Nephron progenitor cell (in vitro differentiated cells): ENCODE measurements at regions not wholly inside any gene's neighbourhood (a gene's known extent, or its start where the extent isn't known, plus 50 kb on each side); places are given as distances from the start of the nearest gene placed in this dataset.
"Not testable (repeated sequence)": the region's sequence is repeated elsewhere in the genome, so short reads cannot be mapped to it uniquely, and the experiment has no call there.

ENCODE experiments used
- DNase-seq: peaks from one replicate; pipeline ENCODE4 v3.0.0; 2021
- H3K27ac Mint-ChIP-seq: 2 replicates; pipeline ENCODE4 v1.8.0; 2021; ENCODE audit warnings: mild to moderate bottlenecking, moderate library complexity, mixed read lengths
- H3K27me3 Mint-ChIP-seq: 2 replicates; pipeline ENCODE4 v1.8.0; 2021; ENCODE audit warnings: mild to moderate bottlenecking, low read depth, mixed read lengths; ENCODE audit not compliant: poor library complexity
- H3K36me3 Mint-ChIP-seq: 2 replicates; pipeline ENCODE4 v1.8.0; 2021; ENCODE audit warnings: low read depth, mixed read lengths
- H3K4me1 Mint-ChIP-seq: 2 replicates; pipeline ENCODE4 v1.8.0; 2021; ENCODE audit warnings: mixed read lengths
- H3K4me3 Mint-ChIP-seq: 2 replicates; pipeline ENCODE4 v1.8.0; 2021; ENCODE audit warnings: mild to moderate bottlenecking, moderate library complexity, mixed read lengths
- H3K9me3 Mint-ChIP-seq: 2 replicates; pipeline ENCODE4 v1.8.0; 2021; ENCODE audit warnings: mild to moderate bottlenecking, moderate library complexity, mixed read lengths
- CTCF ChIP-seq: fragments of 200-600 bp; sonication (generic); IDR thresholded peaks from 2 replicates; pipeline ENCODE4 v1.5.0; 2021; ENCODE audit warnings: antibody characterized with exemption

DNA sequence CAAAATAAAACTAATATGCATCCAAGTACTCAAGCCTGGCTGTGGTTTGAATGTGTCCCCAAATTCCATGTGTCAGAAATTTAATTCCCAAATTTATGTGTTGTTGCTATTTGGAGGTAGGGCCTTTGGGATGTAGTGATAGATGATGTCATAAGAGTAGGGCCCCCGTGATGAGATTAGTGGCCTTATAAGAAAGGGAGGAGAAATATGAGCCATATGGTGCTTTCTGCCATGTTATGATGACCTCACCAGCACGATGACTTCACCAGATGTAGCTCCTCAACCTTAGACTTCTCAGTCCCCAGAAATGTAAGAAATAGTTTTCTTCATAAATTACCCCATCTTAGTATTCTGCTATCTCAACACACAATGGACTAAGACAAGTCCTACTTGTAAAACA lies 2264.0 kb downstream of the ARAP2 start:
- Mint-ChIP-seq H3K9me3 (no peaks in the 10 kb centered on the region), H3K27ac (no peak overlapping the region), H3K4me3 (no peak overlapping the region), H3K27me3 (no peaks in the 10 kb centered on the region), H3K4me1 (no peaks in the 10 kb centered on the region), H3K36me3 (no peaks in the 10 kb centered on the region)
- TF ChIP-seq CTCF = no peak
- DNase-seq = no peak

DNA sequence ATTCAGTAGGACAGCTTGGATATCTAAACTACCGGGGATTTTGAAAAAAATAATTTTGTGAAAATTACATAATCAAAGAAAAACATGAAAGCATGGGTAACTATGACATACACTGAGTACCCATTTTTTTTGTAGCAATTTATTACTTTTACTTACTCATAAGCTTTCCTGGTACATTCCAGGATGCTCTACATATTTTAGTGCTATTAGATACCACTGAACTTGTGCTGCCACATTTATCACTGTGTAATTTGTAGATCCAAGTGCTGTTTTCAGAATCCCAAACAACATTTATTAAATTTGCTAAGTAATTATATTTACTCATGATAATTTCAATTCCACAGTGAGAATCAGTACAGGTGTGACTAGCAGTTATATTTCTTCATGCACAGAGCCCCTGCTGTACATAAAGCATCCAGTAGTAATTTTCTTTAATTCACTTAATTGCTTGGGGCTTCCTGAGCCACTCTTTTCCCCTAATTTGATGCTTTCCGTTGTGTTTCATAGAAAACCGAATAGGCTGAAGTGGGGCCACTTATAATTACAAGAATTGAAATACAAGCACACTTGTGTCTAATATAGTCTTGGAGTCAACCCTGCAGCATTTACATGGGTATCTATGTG lies 2254.4 kb downstream of the ARAP2 start:
- no peak for TF ChIP-seq CTCF
- Mint-ChIP-seq H3K36me3 (no peaks in the 10 kb centered on the region), H3K27ac (no peak overlapping the region), H3K4me3 (no peak overlapping the region), H3K27me3 (no peaks in the 10 kb centered on the region), H3K4me1 (no peaks in the 10 kb centered on the region), H3K9me3 (no peaks in the 10 kb centered on the region)
- DNase-seq = no peak

DNA sequence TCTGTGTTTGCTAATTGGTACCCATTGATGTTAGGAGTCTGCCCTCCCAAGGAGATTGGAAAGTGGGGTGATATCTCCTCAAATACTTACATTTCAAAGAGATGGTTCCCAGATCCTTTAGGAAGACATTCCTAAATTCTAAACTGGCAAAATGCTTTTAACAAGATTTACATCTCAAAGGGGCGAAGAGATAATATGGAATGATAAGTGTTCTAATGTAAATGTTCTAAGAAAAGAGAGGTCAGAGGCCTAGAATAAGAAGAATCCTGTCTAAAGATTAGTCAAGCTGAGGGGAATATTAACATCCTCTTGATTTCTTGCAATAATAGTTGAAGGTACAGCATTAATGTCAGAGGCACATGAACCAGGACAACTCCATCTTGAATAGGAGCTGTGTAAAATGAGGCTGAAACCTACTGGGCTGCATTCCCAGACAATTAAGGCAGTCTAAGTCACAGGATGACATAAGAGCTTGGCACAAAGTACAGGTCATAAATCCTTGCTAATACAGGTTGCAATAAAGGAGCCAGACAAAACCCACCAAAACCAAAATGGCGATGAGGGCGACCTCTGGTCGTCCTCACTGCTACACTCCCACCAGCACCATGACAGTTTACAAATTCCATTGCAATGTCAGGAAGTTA lies 2248.1 kb downstream of the ARAP2 start:
- no peak overlapping the region for H3K27ac Mint-ChIP-seq
- no peak overlapping the region for H3K4me3 Mint-ChIP-seq
- no peak for TF ChIP-seq CTCF
- no peaks in the 10 kb centered on the region for H3K36me3 Mint-ChIP-seq
- no peak for DNase-seq
- no peaks in the 10 kb centered on the region for H3K27me3 Mint-ChIP-seq
- H3K9me3 Mint-ChIP-seq = no peaks in the 10 kb centered on the region
- no peaks in the 10 kb centered on the region for H3K4me1 Mint-ChIP-seq

DNA sequence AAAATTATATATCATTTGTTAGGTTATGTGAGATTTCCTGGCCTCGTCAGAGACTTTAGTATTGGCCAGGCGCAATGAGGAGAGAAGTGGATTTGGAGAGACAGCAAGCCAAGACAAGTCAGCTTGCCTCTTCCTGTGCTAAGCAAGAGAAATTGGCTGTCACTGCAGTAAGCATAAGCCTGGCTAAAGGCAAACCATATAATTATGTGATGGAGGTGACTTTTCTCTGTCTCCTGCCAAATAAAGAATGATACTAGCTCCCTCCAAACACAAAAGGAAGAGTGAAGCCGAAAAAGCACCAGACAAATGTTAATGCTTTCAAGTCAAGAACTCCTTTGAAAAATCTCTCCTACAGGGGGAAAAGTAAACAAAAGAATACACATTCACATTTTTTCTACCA lies 2246.0 kb downstream of the ARAP2 start:
- Mint-ChIP-seq H3K4me3 (no peak overlapping the region), H3K27ac (no peak overlapping the region), H3K36me3 (no peaks in the 10 kb centered on the region), H3K27me3 (no peaks in the 10 kb centered on the region), H3K9me3 (no peaks in the 10 kb centered on the region), H3K4me1 (no peaks in the 10 kb centered on the region)
- no peak for TF ChIP-seq CTCF
- no peak for DNase-seq

- no peak overlapping the region for H3K4me3 Mint-ChIP-seq
- TF ChIP-seq CTCF = no peak
- H3K27me3 Mint-ChIP-seq = no peaks in the 10 kb centered on the region
- H3K4me1 Mint-ChIP-seq = no peaks in the 10 kb centered on the region
- no peak for DNase-seq
- H3K36me3 Mint-ChIP-seq = no peaks in the 10 kb centered on the region
- no peak overlapping the region for H3K27ac Mint-ChIP-seq
- no peaks in the 10 kb centered on the region for H3K9me3 Mint-ChIP-seq
These were observed 2244.0 kb downstream of the ARAP2 start for GRCh38 chr4:34000356-34000755.

DNA sequence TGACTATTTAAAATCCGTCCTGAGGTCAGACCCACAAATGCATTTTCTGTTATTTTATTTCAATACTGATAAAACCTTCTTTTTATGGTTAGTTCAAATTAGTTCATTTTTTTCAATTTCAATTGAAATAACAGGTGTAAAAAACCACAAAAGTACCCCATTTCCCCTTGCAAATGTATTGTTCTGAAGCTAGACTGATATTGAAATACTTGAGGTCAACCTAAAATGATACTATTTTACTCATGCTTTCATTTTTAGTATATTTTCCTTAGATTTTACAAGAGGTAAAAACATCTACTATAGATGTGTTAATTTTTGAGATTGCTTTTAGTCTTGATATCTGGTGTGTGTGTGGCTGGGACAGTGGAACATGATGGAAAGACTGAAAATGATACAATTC lies 2237.8 kb downstream of the ARAP2 start:
- H3K4me1 Mint-ChIP-seq = not testable (repeated sequence)

More for the DNA sequence above, 2237.8 kb downstream of the ARAP2 start:
- not testable (repeated sequence) for H3K27ac Mint-ChIP-seq, H3K27me3 Mint-ChIP-seq, H3K36me3 Mint-ChIP-seq, DNase-seq, H3K4me3 Mint-ChIP-seq, H3K9me3 Mint-ChIP-seq
